Dermis blood vessel endothelial cell (primary cell): ENCODE measurements at regions not wholly inside any gene's neighbourhood (a gene's known extent, or its start where the extent isn't known, plus 50 kb on each side); places are given as distances from the start of the nearest gene placed in this dataset.
A peak's percentile ranks its signal among the peaks of the same experiment; 100 is the strongest.

Experiments used
- DNase-seq: peaks from one replicate; pipeline ENCODE4 v3.0.0; 2010

DNA sequence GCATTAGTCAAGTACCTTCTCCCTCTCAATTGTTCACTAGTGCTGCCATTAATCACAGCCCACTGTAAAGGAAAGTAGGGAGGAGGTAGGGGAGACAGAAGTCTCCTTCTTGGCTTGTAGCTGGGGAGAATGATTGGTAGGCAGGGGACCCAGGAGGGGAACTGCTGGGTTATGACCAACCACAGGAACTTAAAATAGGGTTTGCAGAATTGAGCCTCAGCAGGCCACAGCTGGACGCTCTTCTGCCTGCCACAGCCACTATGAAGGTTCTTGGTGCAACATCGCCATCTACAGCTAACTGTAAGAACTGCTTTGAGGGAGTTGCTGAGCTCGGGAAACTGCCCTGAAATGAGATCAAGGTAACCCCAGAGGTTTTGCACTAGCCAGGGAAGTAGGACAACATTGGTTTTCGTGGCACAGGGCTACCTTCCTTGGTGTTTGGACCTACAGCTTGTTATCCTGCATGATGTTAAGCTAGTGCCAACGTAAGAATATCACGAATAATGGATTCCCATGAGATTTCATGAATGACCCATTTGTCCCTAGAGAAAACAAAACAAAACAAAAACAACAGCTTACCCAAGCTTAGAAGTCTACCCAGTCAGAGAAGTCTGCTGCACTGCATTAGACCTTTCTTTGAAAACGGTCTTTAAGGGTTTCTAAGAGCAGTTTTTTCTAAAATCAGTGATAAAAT, 787.1 kb upstream of the API5 start:
- DNase-seq = peak; percentile 3

DNA sequence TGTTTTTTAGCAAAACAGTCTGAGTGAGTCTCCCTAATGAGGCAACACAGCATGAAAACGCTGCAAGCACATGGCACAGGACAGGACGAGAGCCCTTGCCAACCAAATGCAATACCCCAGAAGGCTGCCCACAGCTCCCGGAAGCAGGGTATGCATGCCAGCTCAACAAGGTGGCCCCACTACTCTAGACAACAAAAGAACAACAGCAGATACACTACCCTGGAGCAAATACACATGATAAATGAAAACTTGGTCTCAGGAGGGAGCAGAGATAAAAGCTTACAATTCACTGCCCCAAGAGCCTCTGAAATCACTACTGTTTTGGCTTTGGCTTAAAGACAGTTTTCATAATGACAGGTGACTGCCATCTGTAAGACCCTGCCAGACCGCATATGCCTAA, 785.4 kb upstream of the API5 start:
- no peak for DNase-seq

DNA sequence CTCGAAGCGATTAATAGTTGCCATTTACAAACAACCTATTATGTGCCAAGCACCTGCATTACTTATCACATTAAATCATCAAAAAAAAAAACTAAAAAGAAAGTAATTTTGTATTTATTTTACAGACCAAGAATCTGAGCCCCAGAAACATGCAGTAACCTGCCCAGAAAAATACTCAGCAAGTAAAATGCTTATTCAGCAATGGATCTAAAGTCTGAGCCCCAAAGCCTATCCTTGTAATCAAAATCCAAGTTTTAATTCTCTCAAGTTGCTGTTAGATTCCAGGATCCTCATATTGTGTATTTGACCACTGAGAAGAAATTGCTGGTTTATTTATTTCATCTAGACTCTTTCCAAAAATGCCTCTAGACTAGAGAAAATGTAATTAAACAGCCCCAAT, 783.3 kb upstream of the API5 start:
- DNase-seq = no peak

DNA sequence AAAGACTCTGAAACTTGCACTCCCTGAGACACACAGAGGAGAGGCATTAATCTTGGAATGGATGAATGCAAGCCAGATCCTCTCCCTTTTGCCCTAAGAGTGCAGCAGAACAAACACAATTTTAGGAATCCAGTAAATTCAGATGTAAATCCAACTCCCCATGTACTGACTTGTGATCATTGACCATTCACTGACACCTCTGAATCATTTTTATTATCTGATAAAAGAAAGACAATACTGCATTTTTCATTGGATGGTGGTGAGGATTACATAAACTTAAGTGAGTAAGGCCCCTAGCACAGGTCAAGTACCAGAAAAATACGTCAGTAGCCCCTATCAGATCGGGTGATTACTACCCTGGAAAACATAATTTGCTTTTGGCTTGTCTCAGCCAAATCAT, 782.9 kb upstream of the API5 start:
- DNase-seq = no peak

DNA sequence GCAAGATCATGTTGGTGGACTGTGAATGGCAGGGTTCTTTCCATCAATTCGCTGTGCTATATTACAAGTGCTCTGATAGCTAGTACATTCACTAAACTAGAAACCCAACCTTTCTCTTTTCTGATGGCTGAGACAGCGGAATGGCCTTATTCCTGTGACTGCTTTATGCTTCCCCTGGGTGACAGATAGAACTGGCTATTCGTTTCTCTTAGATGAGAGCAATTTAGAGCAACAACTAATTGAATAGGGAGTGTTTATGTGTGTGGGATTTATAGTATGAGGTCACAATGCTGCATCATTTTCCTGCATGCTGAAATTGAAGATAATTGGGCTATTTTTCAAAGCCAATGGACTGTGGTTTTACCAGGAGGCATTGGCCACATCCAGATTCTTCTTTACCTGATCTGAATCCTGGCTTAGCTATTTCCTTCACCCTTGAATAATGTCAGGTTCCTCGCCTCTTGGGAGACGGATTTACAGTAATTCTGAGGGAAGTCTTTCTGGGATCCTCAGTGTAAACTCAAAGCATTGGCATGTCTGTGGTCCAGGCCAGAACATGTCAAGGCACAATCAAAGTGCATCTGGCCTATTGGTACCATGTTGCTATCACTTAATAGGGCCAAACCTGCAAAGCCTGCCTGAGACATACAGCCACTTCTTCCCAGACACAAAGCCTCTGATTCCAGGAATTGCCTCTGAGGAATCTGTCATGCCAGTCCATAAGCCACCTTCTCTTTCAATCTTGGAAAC, 775.0 kb upstream of the API5 start:
- DNase-seq = no peak

DNA sequence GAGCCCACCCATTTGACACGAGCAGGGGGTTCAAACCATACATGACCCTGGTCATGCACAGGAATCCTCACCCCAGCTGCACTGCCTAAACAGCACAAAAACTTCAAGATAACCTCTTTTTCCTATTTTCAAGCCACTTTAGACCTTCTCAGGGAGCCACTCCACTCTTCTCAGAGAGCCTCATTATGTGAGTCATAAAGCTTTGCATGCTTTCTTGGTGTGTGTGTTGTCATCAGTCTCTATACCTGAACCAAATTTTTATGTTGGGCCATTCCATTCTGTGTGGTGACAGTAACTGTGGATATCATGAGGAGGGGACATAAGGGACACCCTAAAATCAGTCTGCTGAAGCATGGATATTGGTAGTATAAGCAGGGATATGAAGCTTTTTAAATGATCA, 769.5 kb upstream of the API5 start:
- DNase-seq = no peak

DNA sequence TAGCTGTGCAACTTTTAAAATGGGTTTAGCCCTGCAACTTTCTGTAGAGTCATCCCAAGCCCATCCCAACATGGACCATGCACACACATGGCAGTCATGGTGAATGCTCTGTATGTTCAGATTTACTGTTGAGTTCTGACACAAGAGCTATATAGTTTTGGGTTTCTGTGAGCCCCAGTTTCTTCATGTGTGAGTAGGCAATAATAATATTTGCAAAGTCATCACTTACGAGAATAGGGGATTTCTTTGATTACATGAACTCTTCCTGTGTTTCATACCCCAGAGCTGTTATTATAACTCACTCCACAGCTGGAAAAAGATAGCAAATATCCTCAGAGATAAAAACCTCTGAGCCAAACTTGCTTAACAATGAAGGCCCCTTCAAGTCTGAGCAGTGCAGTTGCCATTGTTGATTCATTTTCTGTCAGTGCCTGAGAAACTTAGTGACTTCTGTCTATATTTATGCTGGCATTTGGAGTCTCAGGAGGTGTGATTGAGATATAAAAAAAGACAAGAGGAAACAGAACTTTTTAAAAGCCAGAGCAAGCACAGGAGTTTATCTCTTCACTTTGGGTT, 767.9 kb upstream of the API5 start:
- DNase-seq = no peak

DNA sequence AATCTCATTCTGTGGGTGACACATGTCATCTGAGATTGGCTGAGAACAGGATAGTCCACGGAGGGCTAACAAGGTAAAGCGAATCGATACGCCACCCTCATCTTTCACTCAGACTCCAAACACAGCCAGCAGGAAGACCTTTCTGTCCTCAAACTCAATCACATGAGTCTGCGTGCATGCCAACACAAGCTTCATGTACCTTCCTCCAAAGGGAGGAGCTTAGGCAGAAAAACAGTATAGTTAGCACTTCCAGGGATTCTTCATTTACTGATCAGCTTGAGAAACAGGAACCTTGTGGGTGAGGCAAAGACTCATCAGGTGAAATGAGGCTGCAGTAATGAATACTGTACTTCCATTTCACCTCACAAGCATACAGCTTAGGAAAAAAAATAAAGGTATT, 767.1 kb upstream of the API5 start:
- DNase-seq = no peak

DNA sequence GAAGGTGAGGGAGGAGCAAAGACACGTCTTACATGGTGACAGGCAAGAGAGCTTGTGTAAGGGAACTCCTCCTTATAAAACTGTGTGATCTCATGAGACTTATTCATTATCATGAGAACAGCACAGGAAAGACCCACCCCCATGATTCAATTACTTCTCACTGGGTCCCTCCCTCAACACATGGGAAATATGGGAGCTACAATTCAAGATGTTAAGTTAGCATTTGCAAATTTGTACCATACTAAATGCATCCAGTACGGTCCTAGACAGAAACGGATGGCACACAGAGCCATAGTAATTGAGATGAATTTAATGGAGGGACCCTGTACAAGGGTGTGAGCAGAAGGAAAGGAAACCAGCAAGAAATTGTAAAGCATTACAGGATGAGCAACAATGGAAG, 765.8 kb upstream of the API5 start:
- no peak for DNase-seq

DNA sequence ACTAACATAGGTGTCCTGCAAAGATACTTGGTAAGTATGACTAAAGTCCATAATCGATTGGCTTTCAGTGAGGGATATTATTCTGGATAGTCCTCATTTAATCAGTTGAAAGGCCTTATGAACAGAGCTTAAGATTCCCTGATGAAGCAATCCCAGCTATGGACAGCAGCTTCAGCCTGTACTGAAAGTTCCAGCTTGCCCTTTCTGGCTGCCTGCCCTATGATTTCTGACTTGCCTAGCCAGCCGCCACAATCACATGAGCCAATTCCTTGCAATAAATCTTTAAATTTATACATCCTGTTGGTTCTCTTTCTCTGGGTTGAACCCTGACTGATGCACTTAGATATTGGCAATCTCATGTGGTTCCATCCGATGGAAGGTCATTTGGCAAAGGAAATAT, 759.0 kb upstream of the API5 start:
- no peak for DNase-seq

DNA sequence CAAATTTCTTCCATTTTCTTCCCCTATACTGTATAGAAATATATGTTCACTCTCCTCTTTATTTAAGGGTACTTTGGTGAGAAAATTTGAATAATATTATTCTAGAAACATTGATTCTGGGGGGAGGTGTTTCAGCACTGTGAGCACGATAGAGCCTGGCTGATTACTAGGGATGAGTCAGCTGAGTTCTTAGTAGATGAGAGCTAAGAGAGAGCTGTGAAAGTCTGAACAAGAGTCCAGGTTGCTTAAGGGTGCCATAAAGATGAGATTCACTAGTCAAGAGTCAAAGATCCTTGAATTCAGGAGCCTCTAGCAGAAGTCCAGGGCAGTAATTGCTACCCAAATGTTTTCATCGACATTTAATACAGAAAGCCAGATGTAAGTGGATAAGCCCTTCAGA, 756.6 kb upstream of the API5 start:
- DNase-seq = no peak

DNA sequence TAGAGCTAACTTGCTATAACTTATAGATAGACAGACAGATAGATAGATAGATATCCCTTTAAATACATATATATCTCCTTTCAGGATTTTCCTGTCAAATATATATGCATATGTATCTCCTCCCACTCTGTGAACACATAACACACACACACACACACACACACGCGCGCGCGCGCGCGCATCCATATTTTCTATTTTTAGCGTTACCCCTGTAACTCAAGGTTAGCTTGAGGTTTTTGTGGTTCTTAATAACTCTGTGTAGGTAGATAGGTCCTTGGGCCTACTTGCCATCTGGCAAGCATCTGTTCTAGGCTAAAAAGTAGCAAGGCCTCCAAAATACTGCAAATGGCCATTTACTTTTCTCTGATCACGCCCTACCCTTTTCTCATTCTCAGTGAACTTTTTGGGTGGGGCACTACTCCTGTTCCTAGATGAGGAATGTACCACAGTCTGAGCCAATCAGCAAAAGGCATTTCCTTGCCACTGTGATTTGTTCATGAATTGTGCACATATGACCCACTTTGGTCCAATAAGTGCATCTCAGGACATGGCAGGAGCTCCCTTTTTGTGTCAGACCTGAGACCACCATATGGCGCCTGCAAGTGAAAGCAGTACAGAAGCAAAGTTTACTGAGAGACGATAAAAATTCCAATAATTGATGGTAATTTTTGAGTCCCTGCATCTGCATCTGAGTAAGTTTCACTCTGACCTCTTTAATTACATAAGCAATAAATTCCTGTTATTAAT, 740.5 kb upstream of the API5 start:
- DNase-seq = no peak

DNA sequence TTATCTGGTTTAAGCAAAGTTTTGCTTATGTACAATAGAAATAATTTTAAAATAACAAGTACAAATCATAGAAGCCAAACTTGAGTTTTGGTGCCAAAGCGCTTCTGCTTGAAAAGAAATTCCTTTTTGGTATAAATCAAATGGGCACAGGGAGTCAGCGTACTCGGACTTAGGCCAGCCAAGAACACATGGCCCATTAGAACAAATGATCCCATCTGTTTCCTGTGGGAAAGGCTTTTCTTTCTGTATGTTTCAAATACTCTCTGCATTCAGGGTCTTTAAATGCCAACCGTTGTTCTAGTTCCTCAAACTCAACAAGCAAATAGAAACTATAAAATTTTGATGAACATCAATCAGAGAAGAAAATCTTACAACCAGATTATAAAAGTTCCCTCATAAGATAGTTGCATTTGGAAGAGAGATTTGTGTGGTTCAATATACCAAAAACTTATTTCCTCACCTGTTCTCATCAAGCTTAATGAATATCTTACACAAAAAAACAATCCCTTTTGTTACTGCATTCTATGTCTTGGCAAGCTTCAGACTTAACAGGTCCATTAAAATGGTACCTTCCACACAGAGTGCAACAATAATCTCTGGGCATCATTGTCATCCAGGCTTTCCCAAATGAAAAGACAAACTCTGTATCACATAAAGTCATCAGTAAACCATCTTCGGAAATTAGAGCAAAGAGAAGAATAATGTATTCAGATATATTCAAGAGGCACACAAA, 739.8 kb upstream of the API5 start:
- no peak for DNase-seq

DNA sequence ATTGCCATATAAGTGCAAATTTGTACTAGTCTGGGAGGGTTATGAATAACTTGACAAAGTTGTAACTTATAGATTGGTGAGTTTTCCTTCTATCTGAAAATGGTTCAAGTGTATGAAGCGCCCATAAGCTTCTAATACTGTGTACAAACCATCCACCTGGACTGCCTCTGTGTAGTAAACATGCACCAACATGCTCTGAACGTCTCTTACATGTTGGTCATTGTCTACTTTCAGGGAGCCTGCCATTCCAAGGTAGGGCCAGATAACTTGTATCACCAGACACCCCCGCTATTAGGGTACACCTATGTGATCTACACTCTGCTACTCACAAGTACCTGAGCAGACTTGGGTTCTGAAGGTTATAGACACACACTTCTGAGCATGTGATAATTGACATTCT, 735.5 kb upstream of the API5 start:
- DNase-seq = no peak

DNA sequence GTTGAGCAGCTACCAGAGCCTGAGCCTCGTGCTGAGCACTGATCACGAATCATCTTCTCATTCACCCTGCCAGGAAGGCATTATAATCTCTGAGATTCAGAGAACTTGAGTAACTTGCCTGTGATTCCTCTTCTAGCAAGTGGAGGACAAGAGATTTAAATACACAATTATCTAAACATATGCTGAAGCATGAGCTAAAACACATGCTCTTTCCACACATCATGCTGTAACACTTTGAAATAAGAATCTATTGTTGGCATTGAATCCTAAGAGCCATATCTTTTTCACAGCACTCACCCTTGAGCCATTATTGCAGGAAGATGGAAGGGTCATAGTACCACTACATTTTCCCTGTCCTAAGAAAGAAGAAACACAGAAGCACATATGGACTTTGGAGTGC, 722.5 kb upstream of the API5 start:
- no peak for DNase-seq

DNA sequence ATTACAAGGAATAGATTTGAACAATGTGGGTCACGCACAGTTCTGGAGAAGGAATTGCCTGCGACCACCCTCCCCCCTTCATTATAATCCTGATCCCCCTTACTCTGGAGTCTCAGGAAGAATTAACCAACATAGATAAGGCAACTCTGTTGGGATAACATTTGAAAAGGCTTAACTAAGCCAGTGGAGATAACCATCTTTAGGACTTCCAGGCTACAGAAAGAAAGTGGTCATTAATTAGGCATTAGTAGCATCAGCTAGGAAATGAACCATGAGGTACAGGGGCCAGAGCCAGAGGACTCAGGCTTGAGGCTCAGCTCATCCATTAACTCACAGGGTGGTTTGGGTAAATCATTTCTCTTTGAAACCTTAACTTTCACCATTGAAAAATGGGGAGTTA, 720.0 kb upstream of the API5 start:
- DNase-seq = no peak

DNA sequence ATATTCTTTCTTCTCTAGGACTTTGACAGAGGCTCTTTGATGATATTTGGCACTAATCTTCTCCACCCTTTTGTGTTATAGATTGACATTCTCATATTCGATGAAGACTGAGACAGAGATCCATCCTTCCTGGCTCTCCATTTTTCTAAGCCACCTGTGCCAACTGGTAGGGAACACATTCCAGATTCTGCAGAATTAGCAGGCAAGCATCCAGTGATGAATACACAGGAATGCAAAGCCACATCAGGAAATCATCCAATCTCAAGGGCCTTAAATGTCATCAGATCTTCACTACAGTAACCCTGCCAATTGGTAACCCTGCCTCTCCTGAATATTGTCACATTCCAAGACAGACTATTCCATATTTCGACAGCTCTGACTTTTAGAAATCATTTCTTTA, 718.4 kb upstream of the API5 start:
- DNase-seq = no peak

DNA sequence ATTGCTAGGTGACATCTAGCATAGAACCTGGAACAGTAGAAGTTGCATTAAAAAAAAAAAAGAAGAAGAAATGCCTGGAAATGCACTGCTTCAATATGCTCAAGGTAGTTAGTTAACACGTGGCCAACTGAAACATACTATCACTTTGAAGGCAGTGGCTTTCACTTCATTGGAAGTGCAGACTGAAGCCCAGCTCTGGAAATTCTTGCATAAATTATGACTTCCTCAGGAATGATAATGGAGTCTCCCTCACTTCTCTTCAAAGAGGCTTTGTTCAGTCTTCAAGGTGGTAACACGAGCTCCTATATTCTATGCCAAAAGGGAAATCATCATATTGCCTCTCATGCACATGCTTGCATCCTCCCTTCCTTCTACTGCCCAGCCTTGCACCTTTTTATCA, 715.9 kb upstream of the API5 start:
- no peak for DNase-seq

DNA sequence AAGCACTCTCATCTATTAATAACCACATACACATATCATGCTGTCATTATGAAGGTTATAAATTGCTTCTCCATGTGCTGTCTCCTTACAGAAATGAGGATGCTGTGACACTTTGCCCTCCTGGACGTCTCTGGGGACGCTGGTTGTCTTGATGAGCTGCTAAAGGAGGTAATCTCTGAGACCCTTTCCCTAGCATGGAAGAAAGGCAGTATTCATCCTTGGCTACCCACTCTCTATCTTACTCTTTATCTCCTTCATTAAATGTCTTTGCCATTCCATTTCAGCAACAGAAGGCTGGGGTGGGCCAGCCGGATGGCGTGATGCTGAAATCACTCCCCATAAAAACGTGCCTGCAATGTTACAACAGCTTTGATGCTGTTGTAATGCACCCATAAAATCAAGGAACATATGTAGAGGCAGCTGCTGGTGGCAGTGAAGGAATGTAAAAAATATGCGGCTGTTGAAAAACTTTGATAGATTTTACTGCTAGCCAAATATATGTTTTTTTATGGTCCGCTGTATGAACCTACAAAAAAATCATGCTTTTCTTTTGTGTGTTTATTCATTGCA, 715.1 kb upstream of the API5 start:
- no peak for DNase-seq

DNA sequence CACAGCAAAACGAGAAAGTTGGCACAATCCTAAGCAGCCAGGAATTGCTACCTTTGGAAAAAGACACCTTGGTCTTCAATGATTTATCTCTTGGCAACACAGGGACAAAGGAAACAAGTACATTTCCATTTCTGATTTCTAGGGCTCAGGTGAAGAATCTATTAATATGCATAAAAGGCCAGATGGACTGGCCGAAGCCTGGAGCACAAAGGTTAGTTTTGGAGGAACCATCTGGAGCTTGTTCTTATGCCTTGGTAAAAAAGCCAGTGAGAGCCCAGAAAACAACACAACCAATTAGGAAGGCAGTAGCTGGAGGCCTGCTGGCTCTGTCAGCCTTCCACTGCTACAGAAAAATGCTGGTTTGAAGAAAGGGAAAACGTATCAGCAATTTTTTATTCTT, 713.5 kb upstream of the API5 start:
- DNase-seq = no peak

DNA sequence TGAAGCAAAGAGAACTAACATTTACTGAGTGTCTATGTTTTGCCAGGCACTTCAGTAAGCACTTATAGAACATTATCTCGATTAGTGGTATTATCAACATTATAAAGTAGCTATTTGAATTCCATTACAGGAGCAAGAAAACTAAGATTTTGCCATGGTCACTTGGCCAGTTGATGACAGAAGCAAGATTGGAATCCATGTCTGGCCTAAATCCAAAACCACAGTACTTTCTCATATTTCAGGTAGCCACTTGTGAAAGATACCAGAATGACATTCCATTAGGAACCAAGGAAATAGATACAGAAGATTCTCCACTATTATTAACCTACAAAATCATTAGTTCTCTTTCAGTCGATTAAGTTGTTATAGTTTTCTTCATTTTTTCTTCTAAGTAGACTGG, 691.0 kb upstream of the API5 start:
- no peak for DNase-seq
